Panc1 (cell line): ENCODE measurements at regions not wholly inside any gene's neighbourhood (a gene's known extent, or its start where the extent isn't known, plus 50 kb on each side); places are given as distances from the start of the nearest gene placed in this dataset.

Experiments used
- ATAC-seq: fragments of 200-7000 bp; cut with Tn5 transposase; 2 replicates; pipeline ENCODE4 v1.9.1; 2020; ENCODE audit warnings: mild to moderate bottlenecking, moderate library complexity
- BruUV-seq: library from RNA; stranded (reverse); fragments of 400-500 nt; replicated peaks from 2 replicates; lab custom pipeline; 2021; lab: Mats Ljungman, UMichigan
- CTCF ChIA-PET: fragments of 300-600 bp; sonication (Branson Sonifier 250); formaldehyde crosslinking; loops from one replicate; lab custom pipeline; 2022; ENCODE audit warnings: antibody characterized with exemption; lab: Charles Lee
- POLR2A ChIA-PET: fragments of 300-600 bp; sonication (Branson Sonifier 250); formaldehyde crosslinking; loops from one replicate; lab custom pipeline; 2022; ENCODE audit warnings: antibody characterized with exemption; lab: Charles Lee
- DNase-seq: peaks from one replicate; pipeline ENCODE4 v3.0.0-alpha.2; 2010; ENCODE audit warnings: low read depth, low spot score
- H3K27ac ChIP-seq: 2 replicates; pipeline ENCODE4 v1.5.1; 2011; ENCODE audit warnings: mild to moderate bottlenecking, low read length, inconsistent platforms
- H3K27me3 ChIP-seq: fragments of 200-500 bp; sonication (Bioruptor generic); 2 replicates; pipeline ENCODE4 v1.6.0; 2014; ENCODE audit warnings: low read length, inconsistent platforms; ENCODE audit not compliant: control insufficient read depth, insufficient read depth
- H3K36me3 ChIP-seq: fragments of 200-500 bp; sonication (Bioruptor generic); 2 replicates; pipeline ENCODE4 v1.5.1; 2014; ENCODE audit warnings: inconsistent platforms, mild to moderate bottlenecking, low read length, moderate library complexity; ENCODE audit not compliant: control insufficient read depth, insufficient read depth
- H3K4me1 ChIP-seq: 2 replicates; pipeline ENCODE4 v1.5.1; 2011; ENCODE audit warnings: inconsistent platforms, mild to moderate bottlenecking, low read length, moderate library complexity; ENCODE audit not compliant: control insufficient read depth, insufficient read depth
- H3K4me3 ChIP-seq, 2 experiments: 2 replicates each; pipeline ENCODE4 v1.5.1; 2011 to 2012; ENCODE audit warnings: low read depth in 2 of 2, low read length in 2 of 2, mild to moderate bottlenecking in 2 of 2, inconsistent platforms in 1 of 2, moderate library complexity in 1 of 2
- H3K9me3 ChIP-seq: fragments of 200-500 bp; sonication (Bioruptor generic); 2 replicates; pipeline ENCODE4 v1.5.1; 2014; ENCODE audit warnings: low read depth, mild to moderate bottlenecking, inconsistent platforms, low read length, moderate library complexity; ENCODE audit not compliant: control insufficient read depth, insufficient read depth
- POLR2AphosphoS5 ChIP-seq: IDR thresholded peaks from 2 replicates; pipeline ENCODE4 v1.6.1; 2012; ENCODE audit warnings: mild to moderate bottlenecking, low read depth, low read length, moderate library complexity
- SIN3A ChIP-seq: IDR thresholded peaks from 2 replicates; pipeline ENCODE4 v1.6.1; 2012; ENCODE audit warnings: low read depth, mild to moderate bottlenecking, low read length, moderate library complexity, borderline replicate concordance; ENCODE audit not compliant: insufficient read depth
- TCF7L2 ChIP-seq: IDR thresholded peaks from 2 replicates; pipeline ENCODE4 v1.6.1; 2011; ENCODE audit warnings: mild to moderate bottlenecking, low read depth, low read length, inconsistent platforms
- in situ Hi-C: cut with HindIII; loops from 2 replicates; pipeline ENCODE4 v1.10.0; 2016; ENCODE audit warnings: low sequenced_read_pairs, low pct_unique_long_range_greater_than_20kb
- intact Hi-C: fragments of 100-400 bp; cut with micrococcal nuclease; formaldehyde crosslinking; loops from one replicate; pipeline ENCODE4 v1.10.0; 2022; ENCODE audit not compliant: unreplicated experiment
- TF ChIP-seq, protein P1 (sequence below), 2 experiments: IDR thresholded peaks; 2 replicates each; pipeline ENCODE4 v1.6.1; 2011 to 2012; ENCODE audit warnings: low read depth in 2 of 2, control low read depth in 1 of 2, low read length in 1 of 2, mild to moderate bottlenecking in 1 of 2, moderate library complexity in 1 of 2; ENCODE audit not compliant: insufficient read depth in 1 of 2
- TF ChIP-seq, protein P2 (sequence below): fragments of 450-650 bp; IDR thresholded peaks from 2 replicates; pipeline ENCODE4 v1.5.1; 2017; ENCODE audit warnings: mild to moderate bottlenecking

DNA sequence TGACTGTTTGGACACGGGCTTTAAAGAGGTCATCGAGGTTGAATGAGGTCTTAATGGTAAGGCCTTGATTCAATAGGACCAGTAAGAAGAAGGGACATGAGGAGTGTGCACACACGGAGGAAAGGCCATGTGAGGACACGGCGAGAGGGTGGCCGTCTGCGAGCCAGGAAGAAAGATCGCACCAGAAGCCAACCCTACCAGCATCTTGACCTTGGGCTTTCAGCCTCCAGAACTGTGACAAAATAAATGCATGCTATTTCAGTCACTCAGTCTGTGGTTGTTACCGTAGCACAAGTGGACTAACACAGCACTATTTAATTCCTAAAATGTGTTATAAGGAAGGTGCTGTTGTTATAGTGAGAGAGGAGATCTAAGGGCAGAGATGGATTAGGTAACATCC lies 468.6 kb upstream of the FAT1 start:
- ChIA-PET POLR2A (no interaction called here), CTCF (no interaction called here)
- ATAC-seq (no peak), DNase-seq (no peak)
- no TSS peak for BruUV-seq
- H3K27me3 ChIP-seq = no peaks in the 10 kb centered on the region
- H3K36me3 ChIP-seq = no peaks in the 10 kb centered on the region
- TF ChIP-seq TCF7L2 (no peak), POLR2AphosphoS5 (no peak), SIN3A (no peak)
- TF ChIP-seq, protein P1, sequence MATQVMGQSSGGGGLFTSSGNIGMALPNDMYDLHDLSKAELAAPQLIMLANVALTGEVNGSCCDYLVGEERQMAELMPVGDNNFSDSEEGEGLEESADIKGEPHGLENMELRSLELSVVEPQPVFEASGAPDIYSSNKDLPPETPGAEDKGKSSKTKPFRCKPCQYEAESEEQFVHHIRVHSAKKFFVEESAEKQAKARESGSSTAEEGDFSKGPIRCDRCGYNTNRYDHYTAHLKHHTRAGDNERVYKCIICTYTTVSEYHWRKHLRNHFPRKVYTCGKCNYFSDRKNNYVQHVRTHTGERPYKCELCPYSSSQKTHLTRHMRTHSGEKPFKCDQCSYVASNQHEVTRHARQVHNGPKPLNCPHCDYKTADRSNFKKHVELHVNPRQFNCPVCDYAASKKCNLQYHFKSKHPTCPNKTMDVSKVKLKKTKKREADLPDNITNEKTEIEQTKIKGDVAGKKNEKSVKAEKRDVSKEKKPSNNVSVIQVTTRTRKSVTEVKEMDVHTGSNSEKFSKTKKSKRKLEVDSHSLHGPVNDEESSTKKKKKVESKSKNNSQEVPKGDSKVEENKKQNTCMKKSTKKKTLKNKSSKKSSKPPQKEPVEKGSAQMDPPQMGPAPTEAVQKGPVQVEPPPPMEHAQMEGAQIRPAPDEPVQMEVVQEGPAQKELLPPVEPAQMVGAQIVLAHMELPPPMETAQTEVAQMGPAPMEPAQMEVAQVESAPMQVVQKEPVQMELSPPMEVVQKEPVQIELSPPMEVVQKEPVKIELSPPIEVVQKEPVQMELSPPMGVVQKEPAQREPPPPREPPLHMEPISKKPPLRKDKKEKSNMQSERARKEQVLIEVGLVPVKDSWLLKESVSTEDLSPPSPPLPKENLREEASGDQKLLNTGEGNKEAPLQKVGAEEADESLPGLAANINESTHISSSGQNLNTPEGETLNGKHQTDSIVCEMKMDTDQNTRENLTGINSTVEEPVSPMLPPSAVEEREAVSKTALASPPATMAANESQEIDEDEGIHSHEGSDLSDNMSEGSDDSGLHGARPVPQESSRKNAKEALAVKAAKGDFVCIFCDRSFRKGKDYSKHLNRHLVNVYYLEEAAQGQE (IDR thresholded peaks at IDR 0.05; ENCODE audit: insufficient read depth in 1 of 2, low read depth in 2 of 2, low read length in 1 of 2) = no peak
- TF ChIP-seq, protein P2, sequence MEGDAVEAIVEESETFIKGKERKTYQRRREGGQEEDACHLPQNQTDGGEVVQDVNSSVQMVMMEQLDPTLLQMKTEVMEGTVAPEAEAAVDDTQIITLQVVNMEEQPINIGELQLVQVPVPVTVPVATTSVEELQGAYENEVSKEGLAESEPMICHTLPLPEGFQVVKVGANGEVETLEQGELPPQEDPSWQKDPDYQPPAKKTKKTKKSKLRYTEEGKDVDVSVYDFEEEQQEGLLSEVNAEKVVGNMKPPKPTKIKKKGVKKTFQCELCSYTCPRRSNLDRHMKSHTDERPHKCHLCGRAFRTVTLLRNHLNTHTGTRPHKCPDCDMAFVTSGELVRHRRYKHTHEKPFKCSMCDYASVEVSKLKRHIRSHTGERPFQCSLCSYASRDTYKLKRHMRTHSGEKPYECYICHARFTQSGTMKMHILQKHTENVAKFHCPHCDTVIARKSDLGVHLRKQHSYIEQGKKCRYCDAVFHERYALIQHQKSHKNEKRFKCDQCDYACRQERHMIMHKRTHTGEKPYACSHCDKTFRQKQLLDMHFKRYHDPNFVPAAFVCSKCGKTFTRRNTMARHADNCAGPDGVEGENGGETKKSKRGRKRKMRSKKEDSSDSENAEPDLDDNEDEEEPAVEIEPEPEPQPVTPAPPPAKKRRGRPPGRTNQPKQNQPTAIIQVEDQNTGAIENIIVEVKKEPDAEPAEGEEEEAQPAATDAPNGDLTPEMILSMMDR = no peak
- H3K4me3 ChIP-seq = no peak overlapping the region
- no peaks in the 10 kb centered on the region for H3K4me1 ChIP-seq
- no peak overlapping the region for H3K27ac ChIP-seq
- no peaks in the 10 kb centered on the region for H3K9me3 ChIP-seq
- in situ Hi-C loops (no loop called here), intact Hi-C loops (no loop called here)

DNA sequence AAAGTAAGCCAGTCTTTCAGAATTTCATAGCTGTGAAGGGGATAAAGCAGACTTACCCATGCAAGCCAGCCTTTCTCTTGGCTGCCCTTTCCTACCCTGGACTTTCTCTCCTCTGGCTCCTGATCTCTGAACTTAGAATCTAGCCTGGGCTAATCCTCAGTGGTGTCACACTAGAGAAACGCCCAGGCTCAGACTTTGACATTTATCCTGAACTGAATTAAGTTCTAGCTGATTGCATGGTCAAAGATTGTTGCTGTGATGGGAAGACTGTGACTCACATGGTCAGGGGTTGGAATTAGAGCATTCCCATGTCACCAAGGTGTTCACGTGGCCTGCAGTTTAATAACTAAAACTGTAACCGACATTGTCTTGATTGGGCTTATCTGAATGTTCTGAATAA lies 469.5 kb upstream of the FAT1 start:
- POLR2A ChIA-PET = no interaction called here

More for the DNA sequence above, 469.5 kb upstream of the FAT1 start:
- Histone ChIP-seq H3K9me3 (no peaks in the 10 kb centered on the region), H3K27me3 (no peaks in the 10 kb centered on the region), H3K27ac (no peak overlapping the region), H3K4me1 (no peaks in the 10 kb centered on the region), H3K36me3 (no peaks in the 10 kb centered on the region), H3K4me3 (no peak overlapping the region)
- in situ Hi-C loops = no loop called here
- intact Hi-C loops = no loop called here
- no TSS peak for BruUV-seq
- CTCF ChIA-PET = no interaction called here
- TF ChIP-seq, protein P2 = no peak
- TF ChIP-seq SIN3A (no peak), TCF7L2 (no peak), POLR2AphosphoS5 (no peak)
- TF ChIP-seq, protein P1 (IDR thresholded peaks at IDR 0.05; ENCODE audit: insufficient read depth in 1 of 2, low read depth in 2 of 2, low read length in 1 of 2) = no peak
- no peak for DNase-seq
- ATAC-seq = no peak
